ENCODE measurements at regions not wholly inside any gene's neighbourhood (a gene's known extent, or its start where the extent isn't known, plus 50 kb on each side); places are given as distances from the start of the nearest gene placed in this dataset.

DNA sequence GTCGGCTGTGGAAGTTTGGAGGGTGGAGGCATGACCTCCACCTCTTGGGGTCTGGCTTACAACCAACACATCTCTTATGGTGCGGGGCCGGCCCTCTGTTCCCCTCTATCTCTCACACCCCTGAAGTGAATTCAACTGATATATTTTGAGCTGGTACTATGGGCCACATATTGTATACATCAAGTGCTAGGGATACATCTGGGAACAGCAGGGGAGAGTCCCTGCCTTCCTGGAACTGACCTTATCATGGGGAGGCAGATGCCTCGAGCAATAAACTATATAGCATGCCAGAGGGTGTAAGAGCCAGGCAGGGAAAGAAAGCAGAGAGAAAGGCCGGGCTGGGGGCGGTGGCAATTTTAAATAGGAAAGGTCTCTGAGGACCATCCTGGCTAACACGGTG is 60.4 kb upstream of the TRPM1 start:
- 65% methylated on average over 7 of the region's 7 CpGs for WGBS (ENCODE audit: insufficient coverage, insufficient replicate concordance, low lambda C conversion rate, missing lambda C conversion rate)
- intact Hi-C loops (cut with micrococcal nuclease; ENCODE audit: unreplicated experiment) = no loop called here
- Histone ChIP-seq H2AFZ (ENCODE audit: control insufficient read depth, low read depth, low read length) (no peak overlapping the region), H3K4me3 (no peak overlapping the region), H3K4me2 (ENCODE audit: control insufficient read depth, insufficient read depth) (no peak overlapping the region), H3K27me3 (replicated peaks in 1 of 2; ENCODE audit: control insufficient read depth in 2 of 2, insufficient read depth in 2 of 2, low read length in 1 of 2) (no peaks in the 10 kb centered on the region), H3K79me2 (ENCODE audit: control insufficient read depth, insufficient read depth, low read length) (no peaks in the 10 kb centered on the region), H3K4me1 (ENCODE audit: control insufficient read depth, insufficient read depth, low read length) (no peaks in the 10 kb centered on the region), H3K27ac (ENCODE audit: control insufficient read depth, insufficient read depth) (no peak overlapping the region), H3K36me3 (ENCODE audit: control insufficient read depth in 2 of 2, insufficient read depth in 2 of 2, low read length in 1 of 2) (no peaks in the 10 kb centered on the region), H3K9ac (ENCODE audit: control insufficient read depth, insufficient read depth, low read length) (no peak overlapping the region), H3K9me3 (replicated peaks; ENCODE audit: control insufficient read depth, insufficient read depth, low read length) (no peaks in the 10 kb centered on the region), H4K20me1 (ENCODE audit: control insufficient read depth, insufficient read depth) (no peaks in the 10 kb centered on the region)
- TF ChIP-seq, protein P1, sequence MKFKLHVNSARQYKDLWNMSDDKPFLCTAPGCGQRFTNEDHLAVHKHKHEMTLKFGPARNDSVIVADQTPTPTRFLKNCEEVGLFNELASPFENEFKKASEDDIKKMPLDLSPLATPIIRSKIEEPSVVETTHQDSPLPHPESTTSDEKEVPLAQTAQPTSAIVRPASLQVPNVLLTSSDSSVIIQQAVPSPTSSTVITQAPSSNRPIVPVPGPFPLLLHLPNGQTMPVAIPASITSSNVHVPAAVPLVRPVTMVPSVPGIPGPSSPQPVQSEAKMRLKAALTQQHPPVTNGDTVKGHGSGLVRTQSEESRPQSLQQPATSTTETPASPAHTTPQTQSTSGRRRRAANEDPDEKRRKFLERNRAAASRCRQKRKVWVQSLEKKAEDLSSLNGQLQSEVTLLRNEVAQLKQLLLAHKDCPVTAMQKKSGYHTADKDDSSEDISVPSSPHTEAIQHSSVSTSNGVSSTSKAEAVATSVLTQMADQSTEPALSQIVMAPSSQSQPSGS (IDR thresholded peaks at IDR 0.05; ENCODE audit: low read length) = no peak
- TF ChIP-seq, protein P2, sequence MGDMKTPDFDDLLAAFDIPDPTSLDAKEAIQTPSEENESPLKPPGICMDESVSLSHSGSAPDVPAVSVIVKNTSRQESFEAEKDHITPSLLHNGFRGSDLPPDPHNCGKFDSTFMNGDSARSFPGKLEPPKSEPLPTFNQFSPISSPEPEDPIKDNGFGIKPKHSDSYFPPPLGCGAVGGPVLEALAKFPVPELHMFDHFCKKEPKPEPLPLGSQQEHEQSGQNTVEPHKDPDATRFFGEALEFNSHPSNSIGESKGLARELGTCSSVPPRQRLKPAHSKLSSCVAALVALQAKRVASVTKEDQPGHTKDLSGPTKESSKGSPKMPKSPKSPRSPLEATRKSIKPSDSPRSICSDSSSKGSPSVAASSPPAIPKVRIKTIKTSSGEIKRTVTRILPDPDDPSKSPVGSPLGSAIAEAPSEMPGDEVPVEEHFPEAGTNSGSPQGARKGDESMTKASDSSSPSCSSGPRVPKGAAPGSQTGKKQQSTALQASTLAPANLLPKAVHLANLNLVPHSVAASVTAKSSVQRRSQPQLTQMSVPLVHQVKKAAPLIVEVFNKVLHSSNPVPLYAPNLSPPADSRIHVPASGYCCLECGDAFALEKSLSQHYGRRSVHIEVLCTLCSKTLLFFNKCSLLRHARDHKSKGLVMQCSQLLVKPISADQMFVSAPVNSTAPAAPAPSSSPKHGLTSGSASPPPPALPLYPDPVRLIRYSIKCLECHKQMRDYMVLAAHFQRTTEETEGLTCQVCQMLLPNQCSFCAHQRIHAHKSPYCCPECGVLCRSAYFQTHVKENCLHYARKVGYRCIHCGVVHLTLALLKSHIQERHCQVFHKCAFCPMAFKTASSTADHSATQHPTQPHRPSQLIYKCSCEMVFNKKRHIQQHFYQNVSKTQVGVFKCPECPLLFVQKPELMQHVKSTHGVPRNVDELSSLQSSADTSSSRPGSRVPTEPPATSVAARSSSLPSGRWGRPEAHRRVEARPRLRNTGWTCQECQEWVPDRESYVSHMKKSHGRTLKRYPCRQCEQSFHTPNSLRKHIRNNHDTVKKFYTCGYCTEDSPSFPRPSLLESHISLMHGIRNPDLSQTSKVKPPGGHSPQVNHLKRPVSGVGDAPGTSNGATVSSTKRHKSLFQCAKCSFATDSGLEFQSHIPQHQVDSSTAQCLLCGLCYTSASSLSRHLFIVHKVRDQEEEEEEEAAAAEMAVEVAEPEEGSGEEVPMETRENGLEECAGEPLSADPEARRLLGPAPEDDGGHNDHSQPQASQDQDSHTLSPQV (IDR thresholded peaks at IDR 0.05) = no peak
- TF ChIP-seq, protein P3, sequence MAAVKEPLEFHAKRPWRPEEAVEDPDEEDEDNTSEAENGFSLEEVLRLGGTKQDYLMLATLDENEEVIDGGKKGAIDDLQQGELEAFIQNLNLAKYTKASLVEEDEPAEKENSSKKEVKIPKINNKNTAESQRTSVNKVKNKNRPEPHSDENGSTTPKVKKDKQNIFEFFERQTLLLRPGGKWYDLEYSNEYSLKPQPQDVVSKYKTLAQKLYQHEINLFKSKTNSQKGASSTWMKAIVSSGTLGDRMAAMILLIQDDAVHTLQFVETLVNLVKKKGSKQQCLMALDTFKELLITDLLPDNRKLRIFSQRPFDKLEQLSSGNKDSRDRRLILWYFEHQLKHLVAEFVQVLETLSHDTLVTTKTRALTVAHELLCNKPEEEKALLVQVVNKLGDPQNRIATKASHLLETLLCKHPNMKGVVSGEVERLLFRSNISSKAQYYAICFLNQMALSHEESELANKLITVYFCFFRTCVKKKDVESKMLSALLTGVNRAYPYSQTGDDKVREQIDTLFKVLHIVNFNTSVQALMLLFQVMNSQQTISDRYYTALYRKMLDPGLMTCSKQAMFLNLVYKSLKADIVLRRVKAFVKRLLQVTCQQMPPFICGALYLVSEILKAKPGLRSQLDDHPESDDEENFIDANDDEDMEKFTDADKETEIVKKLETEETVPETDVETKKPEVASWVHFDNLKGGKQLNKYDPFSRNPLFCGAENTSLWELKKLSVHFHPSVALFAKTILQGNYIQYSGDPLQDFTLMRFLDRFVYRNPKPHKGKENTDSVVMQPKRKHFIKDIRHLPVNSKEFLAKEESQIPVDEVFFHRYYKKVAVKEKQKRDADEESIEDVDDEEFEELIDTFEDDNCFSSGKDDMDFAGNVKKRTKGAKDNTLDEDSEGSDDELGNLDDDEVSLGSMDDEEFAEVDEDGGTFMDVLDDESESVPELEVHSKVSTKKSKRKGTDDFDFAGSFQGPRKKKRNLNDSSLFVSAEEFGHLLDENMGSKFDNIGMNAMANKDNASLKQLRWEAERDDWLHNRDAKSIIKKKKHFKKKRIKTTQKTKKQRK (IDR thresholded peaks at IDR 0.05; ENCODE audit: low read depth, low read length) = no peak
- no peak for TF ChIP-seq ZNF207 (IDR thresholded peaks at IDR 0.05; ENCODE audit: borderline replicate concordance)
- no peak for DNase-seq (ENCODE audit: low read depth, low spot score)
- ChIA-PET CTCF (interaction anchor here (1.2 kb wide), 1 partner anchor 327 kb away, joined by 3 read pairs; no protein-coding TSS in a partner anchor), RAD21 (ENCODE audit: unreplicated experiment) (no interaction called here), SMC1A (ENCODE audit: uncharacterized antibody, unreplicated experiment) (no interaction called here), POLR2A (no interaction called here)
- BruUV-seq (replicated peaks) = no TSS peak
- FAIRE-seq = no peak
- no peak for ATAC-seq
- in situ Hi-C loops (cut with MboI) = no loop called here
